ENCODE measurements at regions not wholly inside any gene's neighbourhood (a gene's known extent, or its start where the extent isn't known, plus 50 kb on each side); places are given as distances from the start of the nearest gene placed in this dataset.
"Not testable (repeated sequence)": the region's sequence is repeated elsewhere in the genome, so short reads cannot be mapped to it uniquely, and the experiment has no call there.

- Histone ChIP-seq H3K27me3 (no peaks in the 10 kb centered on the region), H3K9me3 (peaks cover 0 to 67% (median 11%) of the 10 kb centered on the region in 11 donors), H3K4me1 (no peaks in the 10 kb centered on the region), H3K36me3 (no peaks in the 10 kb centered on the region), H3K4me3 (no peak overlapping the region), H3K27ac (no peak overlapping the region)
- no peak for DNase-seq
- no peak for TF ChIP-seq CTCF (IDR thresholded peaks at IDR 0.05)
- 51 to 54% methylated on average over 4 of the region's 4 CpGs for WGBS, 2 donors
- ATAC-seq: no peak
- intact Hi-C loops (cut with DNase I): no loop called here
These were observed 4202.2 kb upstream of the OR11H1 start for GRCh38 chr22:11325767-11326166.

GRCh38 chr22:11341387-11342068 is 4186.5 kb upstream of the OR11H1 start:
- H3K27ac ChIP-seq; H3K36me3 ChIP-seq; ATAC-seq; H3K27me3 ChIP-seq; DNase-seq; H3K4me3 ChIP-seq; intact Hi-C loops (cut with DNase I); H3K4me1 ChIP-seq: not testable (repeated sequence)
- H3K9me3 ChIP-seq: peaks cover 0 to 87% (median 3%) of the 10 kb centered on the region in 11 donors
- 58% methylated on average over 6 of the region's 6 CpGs for WGBS, 2 donors

- intact Hi-C loops (cut with DNase I); H3K36me3 ChIP-seq; ATAC-seq; H3K4me3 ChIP-seq; H3K27ac ChIP-seq; DNase-seq; H3K4me1 ChIP-seq: not testable (repeated sequence)
- 31 to 32% methylated on average over 1 of the region's 1 CpG for WGBS, 2 donors
- peaks cover 0 to 11% (median 0%) of the 10 kb centered on the region in 7 donors for H3K27me3 ChIP-seq
- H3K9me3 ChIP-seq: peaks cover 0 to 84% (median 3%) of the 10 kb centered on the region in 11 donors
These were observed 4176.8 kb upstream of the OR11H1 start for GRCh38 chr22:11351181-11351580.

GRCh38 chr22:11352287-11352686 is 4175.7 kb upstream of the OR11H1 start:
- H3K36me3 ChIP-seq; DNase-seq; H3K27ac ChIP-seq; ATAC-seq; intact Hi-C loops (cut with DNase I); H3K4me1 ChIP-seq; H3K4me3 ChIP-seq: not testable (repeated sequence)
- Histone ChIP-seq H3K9me3 (peaks cover 0 to 79% (median 3%) of the 10 kb centered on the region in 11 donors), H3K27me3 (peaks cover 0 to 11% (median 0%) of the 10 kb centered on the region in 7 donors)
- 50% methylated on average over 3 of the region's 3 CpGs for WGBS, 2 donors

GRCh38 chr22:11360632-11361031 is 4167.4 kb upstream of the OR11H1 start:
- no peaks in the 10 kb centered on the region for H3K4me1 ChIP-seq
- H3K9me3 ChIP-seq: peaks cover 0 to 76% (median 11%) of the 10 kb centered on the region in 11 donors
- no peaks in the 10 kb centered on the region for H3K27me3 ChIP-seq
- peak in 1 of 8 donors; percentile 28 for ATAC-seq
- no peak overlapping the region for H3K27ac ChIP-seq
- no peak overlapping the region for H3K4me3 ChIP-seq
- TF ChIP-seq CTCF (IDR thresholded peaks at IDR 0.05): no peak
- H3K36me3 ChIP-seq: no peaks in the 10 kb centered on the region
- no peak for DNase-seq
- 60 to 61% methylated on average over 12 of the region's 12 CpGs for WGBS, 2 donors
- intact Hi-C loops (cut with DNase I): no loop called here

- DNase-seq; intact Hi-C loops (cut with DNase I): not testable (repeated sequence)
These were observed 4166.5 kb upstream of the OR11H1 start for GRCh38 chr22:11361496-11361895.

GRCh38 chr22:11369612-11370307 is 4158.2 kb upstream of the OR11H1 start:
- intact Hi-C loops (cut with DNase I); H3K27me3 ChIP-seq; DNase-seq; H3K27ac ChIP-seq; H3K36me3 ChIP-seq; H3K4me1 ChIP-seq; H3K4me3 ChIP-seq: not testable (repeated sequence)
- peak in 1 of 8 donors; percentile 74 for ATAC-seq
- H3K9me3 ChIP-seq: peaks cover 0 to 66% (median 9%) of the 10 kb centered on the region in 11 donors
- 51 to 67% methylated on average over 1 of the region's 2 CpGs for WGBS, 2 donors

More at GRCh38 chr22:11361496-11361895, 4166.5 kb upstream of the OR11H1 start:
- H3K27me3 ChIP-seq, H3K4me1 ChIP-seq, H3K4me3 ChIP-seq, H3K36me3 ChIP-seq, H3K27ac ChIP-seq, ATAC-seq: not testable (repeated sequence)
- peaks cover 0 to 81% (median 11%) of the 10 kb centered on the region in 11 donors for H3K9me3 ChIP-seq
- WGBS, 2 donors: 68 to 69% methylated on average over 10 of the region's 10 CpGs

- H3K4me1 ChIP-seq; intact Hi-C loops (cut with DNase I); H3K27me3 ChIP-seq; H3K27ac ChIP-seq; DNase-seq; H3K36me3 ChIP-seq; H3K4me3 ChIP-seq: not testable (repeated sequence)
- WGBS, 2 donors: no CpG with 5 or more reads among the region's 1 CpG
- peak in 1 of 8 donors; percentile 81 for ATAC-seq
- H3K9me3 ChIP-seq: peaks cover 0 to 68% (median 9%) of the 10 kb centered on the region in 11 donors
These were observed 4157.7 kb upstream of the OR11H1 start for GRCh38 chr22:11370311-11370710.

Measured in heart right ventricle (tissue), 16 donors.